Uterus (tissue), 2 donors: ENCODE measurements at regions not wholly inside any gene's neighbourhood (a gene's known extent, or its start where the extent isn't known, plus 50 kb on each side); places are given as distances from the start of the nearest gene placed in this dataset.

Experiments used
- CTCF ChIP-seq, 4 experiments: fragments of 200-600 bp in 2 of 4; fragments of 450-650 bp in 2 of 4; sonication (generic) in 2 of 4; IDR thresholded peaks; one replicate each; pipeline ENCODE4 v1.5.1; 2016 to 2019; ENCODE audit warnings: antibody characterized with exemption in 4 of 4, mild to moderate bottlenecking in 2 of 4, moderate library complexity in 1 of 4
- POLR2A ChIP-seq, 2 donors: fragments of 450-650 bp; IDR thresholded peaks; one replicate each; pipeline ENCODE4 v1.6.1; 2016; ENCODE audit warnings: antibody characterized with exemption in 2 of 2, mild to moderate bottlenecking in 1 of 2, moderate library complexity in 1 of 2

- TF ChIP-seq CTCF (IDR thresholded peaks at IDR 0.05): no peak
- TF ChIP-seq POLR2A (IDR thresholded peaks at IDR 0.05): no peak
Measured at GRCh38 chr5:35407697-35408096, 177.4 kb upstream of the PRLR start.
